ENCODE measurements at regions not wholly inside any gene's neighbourhood (a gene's known extent, or its start where the extent isn't known, plus 50 kb on each side); places are given as distances from the start of the nearest gene placed in this dataset.
A peak's percentile ranks its signal among the peaks of the same experiment; 100 is the strongest.

DNA sequence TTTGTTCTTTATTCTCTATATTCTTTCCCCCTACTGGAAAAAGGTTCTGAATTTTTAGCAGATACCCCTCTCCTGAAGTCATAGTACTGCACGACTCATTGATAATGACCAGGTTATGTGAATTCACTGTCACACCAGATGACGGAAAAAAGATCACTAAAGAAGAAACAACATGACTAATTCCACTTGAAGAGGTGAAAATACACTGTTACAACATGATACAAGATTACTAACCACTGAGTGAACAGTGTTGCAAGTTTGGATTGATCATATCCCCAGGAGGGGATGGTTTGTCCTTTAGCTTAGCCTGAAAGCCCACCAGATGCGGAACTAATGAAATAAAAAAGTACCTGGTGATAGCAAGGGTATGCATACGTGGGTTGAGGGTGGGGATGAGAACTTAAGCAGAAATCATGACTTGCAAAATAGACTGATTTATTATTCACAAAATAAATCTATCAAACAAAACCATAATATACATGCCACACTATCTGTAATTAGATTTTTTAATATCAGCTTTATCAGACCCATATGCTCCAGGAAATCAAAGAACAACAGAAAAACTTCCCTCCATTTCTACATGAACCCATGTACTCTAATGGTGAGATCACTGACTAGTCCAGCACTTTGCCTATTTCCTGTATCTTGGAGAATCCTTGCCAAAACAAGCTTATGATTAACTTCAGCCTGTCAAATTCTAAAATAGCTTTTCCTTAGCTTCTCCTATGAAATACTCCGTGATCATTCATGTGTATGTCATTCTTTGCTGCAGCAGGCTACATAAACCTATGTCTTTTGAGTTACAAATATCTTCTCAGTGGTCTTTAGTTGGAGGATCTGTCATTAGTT, 257.4 kb upstream of the AGA start:
- DNase-seq: peak; percentile 6

GRCh38 chr4:177706916-177707315, 264.7 kb upstream of the AGA start:
- no peak for DNase-seq

GRCh38 chr4:177713454-177713853, 271.2 kb upstream of the AGA start:
- DNase-seq: no peak

- no peak for DNase-seq
These were observed 275.2 kb upstream of the AGA start for GRCh38 chr4:177717407-177717806.

DNA sequence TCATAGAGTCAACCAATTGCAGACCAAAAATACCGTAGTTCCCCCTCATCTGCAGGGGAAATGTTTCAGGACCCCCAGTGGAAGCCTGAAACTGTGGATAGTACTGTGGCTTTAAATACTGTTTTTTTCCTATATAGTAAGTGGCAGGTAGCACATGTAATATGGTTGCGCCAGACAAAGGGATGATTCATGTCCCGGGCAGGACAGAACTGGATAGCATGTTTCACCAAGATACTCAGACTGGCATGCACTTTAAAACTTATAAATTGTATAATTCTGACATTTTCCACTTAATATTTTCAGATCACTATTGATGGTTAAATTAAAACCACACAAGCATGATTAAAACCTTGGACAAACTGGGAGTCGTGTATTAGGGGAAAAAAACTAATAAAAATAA, 276.3 kb upstream of the AGA start:
- no peak for DNase-seq

- no peak for DNase-seq
These were observed 283.9 kb upstream of the AGA start for GRCh38 chr4:177726111-177726510.

- DNase-seq: no peak
These were observed 286.3 kb upstream of the AGA start for GRCh38 chr4:177728361-177729152.

DNA sequence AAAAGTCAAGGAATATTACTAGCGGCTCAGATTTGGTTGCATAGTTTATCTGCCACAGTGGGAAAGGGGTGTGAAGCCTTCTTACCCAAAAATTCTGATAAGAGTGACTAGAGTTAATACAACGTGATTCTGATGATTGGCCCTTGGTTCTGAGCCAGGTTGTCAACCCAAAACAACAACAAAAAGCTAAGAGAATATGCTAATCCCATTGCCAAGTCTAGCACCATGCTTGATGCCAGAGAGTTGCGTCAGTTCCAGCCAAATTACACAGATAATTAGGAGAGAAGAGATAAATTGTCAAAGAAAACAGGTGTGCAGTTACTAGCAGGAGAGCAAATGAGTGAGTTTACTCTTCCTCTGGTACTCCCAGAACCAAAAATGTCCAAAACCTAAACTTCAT, 287.4 kb upstream of the AGA start:
- DNase-seq: no peak

GRCh38 chr4:177737387-177737940, 295.2 kb upstream of the AGA start:
- no peak for DNase-seq

- no peak for DNase-seq
These were observed 298.3 kb upstream of the AGA start for GRCh38 chr4:177740563-177740962.

GRCh38 chr4:177759729-177760128, 317.5 kb upstream of the AGA start:
- no peak for DNase-seq

DNA sequence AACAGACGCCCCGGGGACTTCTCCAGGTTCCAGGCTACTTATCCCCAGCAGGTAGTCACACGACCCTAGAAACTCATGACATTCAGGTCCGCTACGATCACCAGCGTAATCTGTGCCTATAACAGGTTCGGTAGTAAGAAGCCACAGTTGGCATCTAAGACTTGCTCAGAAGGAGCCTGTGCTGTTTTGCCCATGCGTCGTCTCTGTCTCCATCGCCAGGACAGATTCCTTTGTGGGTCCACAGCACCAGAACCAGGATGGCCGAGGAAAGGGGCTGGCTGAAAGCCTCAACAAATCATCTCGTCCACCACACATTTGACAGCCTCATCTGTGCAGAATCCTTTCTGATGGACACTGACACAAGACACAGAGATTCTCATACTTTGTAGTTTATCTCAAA, 319.5 kb upstream of the AGA start:
- DNase-seq: no peak

DNA sequence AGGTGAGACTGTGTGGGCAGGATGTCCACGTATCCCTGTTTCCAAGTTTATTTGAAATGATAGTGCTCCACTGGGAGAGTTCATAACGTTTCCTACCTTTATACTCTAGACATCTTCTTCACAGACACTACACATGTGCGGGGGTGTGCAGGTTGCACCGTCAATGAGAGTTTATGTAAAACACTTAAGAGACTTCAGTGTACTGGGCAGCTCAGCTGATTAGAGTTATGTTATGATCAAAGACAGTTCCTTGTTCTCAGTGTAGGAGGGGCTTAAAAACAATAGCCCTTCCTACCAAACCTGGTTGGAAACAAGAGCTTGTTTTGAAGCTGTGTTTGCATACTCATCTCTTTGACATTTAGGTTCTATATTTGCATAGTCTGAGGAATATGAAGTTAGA, 326.9 kb upstream of the AGA start:
- no peak for DNase-seq

DNA sequence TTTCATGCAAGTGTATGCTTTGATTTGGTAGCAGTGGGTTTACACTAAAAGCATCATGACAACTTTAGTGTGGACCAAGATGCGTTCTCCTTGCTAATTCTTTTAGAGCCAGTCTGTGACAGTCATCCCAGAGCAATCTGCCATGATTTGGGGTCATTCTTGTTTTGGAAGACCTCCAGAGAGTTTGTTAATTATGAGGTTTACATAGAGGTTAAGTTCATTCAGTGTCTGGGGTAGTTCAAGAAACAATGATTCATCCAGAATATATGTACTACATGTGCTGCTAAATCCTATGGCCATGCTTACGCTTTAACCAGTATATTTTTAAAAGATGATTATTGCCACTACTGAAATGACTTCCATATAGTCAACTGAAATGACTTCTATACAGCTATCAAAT, 328.5 kb upstream of the AGA start:
- no peak for DNase-seq

- DNase-seq: no peak
These were observed 329.4 kb upstream of the AGA start for GRCh38 chr4:177771645-177772044.

- DNase-seq: no peak
These were observed 336.4 kb upstream of the AGA start for GRCh38 chr4:177778623-177779022.

GRCh38 chr4:177785000-177785399, 342.8 kb upstream of the AGA start:
- DNase-seq: no peak

- DNase-seq: no peak
These were observed 347.4 kb upstream of the AGA start for GRCh38 chr4:177789610-177790009.

GRCh38 chr4:177791188-177791587, 349.0 kb upstream of the AGA start:
- no peak for DNase-seq

- DNase-seq: no peak
These were observed 354.6 kb upstream of the AGA start for GRCh38 chr4:177796841-177797240.

DNA sequence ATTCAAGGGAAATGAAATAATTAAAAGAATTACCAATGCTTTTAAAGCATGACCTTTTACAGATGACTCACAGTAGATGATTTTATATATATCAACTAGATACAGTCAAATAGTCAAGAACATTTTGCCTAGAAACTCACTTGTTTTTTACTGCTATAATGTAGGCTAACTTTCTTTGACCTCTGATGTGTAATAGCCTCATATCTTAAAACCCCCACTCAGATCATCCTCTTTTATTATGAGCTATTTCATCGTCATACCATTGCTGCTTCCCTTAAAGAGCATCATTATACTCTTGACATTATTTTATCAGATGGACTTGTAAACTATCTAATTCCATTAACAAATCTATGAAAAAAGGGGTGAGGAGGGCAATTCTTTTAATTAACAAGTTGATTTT, 355.9 kb upstream of the AGA start:
- no peak for DNase-seq

GRCh38 chr4:177802162-177802561, 359.9 kb upstream of the AGA start:
- DNase-seq: peak; percentile 58

GRCh38 chr4:177802661-177803060, 360.4 kb upstream of the AGA start:
- DNase-seq: peak; percentile 53

GRCh38 chr4:177803151-177803550, 360.9 kb upstream of the AGA start:
- peak; percentile 88 for DNase-seq
